Central memory CD4-positive, alpha-beta T cell (primary cell): ENCODE measurements at regions not wholly inside any gene's neighbourhood (a gene's known extent, or its start where the extent isn't known, plus 50 kb on each side); places are given as distances from the start of the nearest gene placed in this dataset.

Experiments used
- DNase-seq: peaks from one replicate; pipeline ENCODE4 v3.0.0; 2022

DNA sequence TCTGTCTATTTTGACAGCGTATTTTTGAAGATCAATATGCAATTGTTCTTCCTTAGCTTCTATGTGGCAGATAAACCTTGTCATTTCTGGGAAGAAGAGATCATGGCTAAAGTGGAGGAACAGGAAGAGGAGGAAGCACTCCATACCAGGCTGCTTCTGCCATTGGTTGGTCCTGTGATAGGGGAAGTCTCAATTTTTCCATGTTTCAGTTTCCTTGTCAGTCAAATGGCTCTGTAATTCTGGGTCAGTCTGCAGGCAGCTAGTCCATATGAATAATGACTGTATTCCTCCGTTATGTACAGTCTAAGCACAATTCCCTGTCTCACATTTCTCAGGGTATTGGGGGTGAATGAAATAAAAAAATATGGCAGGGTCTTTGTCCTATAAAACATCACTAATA lies 277.6 kb upstream of the CXCR4 start:
- no peak for DNase-seq

DNA sequence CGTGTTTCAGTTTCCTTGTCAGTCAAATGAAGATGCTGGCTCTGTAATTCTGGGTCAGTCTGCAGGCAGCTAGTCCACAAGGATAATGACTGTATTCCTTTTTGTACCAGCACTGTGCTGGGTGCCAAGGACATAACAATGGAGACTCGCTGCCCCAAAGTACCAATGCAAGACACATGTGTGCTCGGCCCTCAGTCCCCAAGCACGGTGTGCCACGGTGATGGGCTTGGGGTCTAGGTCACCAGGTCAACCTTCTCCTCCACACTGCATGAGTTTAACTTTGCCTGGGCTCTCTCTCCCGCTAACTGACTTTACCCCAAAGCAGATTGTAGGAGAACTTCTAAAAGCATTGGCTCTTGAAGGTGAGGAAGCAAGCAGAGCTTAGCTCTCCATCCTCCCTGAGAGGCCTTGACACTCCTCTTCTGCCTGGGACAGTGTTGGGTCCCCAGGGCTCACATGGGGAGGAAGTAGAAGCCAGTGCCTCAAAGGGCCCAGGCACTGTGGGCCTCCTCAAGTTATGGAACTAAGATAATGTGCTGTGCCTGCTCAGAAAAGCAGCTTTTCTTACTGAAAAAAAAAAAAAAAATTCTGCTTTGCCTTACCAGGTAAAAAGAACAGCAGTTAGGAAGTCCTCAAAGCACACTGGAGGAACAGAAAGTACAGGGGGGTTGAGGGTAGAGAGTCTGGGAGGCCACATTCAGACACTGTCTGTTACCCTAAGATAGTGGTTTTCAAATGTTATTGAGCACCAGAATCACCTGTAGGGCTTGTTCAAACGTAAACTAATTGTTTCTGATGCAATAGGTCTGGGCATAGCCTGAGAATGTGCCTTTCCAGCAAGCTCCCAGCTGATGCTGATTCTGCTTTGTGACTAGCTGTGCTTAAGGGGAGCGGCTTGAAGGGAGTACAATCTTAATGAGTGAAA lies 276.4 kb upstream of the CXCR4 start:
- no peak for DNase-seq

DNA sequence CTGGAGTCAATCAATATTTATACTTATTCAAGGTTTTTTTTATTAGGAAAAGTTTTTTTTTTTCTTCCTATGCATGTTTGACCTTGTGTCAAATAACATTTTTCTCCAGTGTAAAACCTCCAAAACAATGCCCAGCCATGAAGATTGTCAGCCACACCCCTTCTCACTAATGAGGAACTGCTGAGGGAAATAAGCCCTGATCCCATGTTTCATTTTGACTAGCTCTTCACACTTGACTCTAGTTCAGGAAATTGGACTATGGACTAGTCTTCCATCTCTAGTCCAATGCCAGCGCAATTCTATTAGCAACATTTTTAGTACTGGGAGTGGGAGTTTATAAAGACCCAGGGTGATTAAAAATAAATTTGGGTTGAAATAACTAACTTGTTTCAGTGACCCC lies 275.6 kb upstream of the CXCR4 start:
- no peak for DNase-seq

DNA sequence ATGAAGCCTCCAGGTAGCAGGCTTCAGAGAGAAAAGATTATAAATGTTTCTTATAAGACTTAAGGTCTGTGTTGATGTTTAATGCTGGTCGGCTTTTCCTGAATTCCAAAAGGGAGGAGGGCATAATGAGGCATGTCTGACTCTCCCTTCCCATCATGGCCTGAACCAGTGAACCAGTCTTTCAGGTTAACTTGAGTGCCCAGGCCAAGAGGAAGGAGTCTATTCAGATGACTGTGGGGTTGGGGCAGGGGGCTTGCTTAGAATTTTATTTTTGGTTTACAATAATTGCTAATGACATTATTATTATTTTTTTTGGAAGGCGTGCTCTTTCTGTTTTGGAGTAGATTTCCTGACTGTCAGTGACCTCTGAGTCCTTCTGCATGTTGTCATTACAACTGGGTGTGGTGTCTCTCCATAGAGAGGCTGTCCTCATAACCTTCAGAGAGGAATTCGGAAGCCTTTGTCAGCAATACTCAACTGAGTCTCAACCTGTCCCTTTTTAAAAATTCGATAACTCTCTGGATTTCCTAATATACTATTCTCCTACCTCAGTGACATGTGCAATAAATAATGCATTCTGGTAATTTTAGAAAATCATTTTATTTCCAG lies 275.1 kb upstream of the CXCR4 start:
- DNase-seq, result no peak

- DNase-seq, result no peak
Measured at GRCh38 chr2:136389809-136390208, 271.9 kb upstream of the CXCR4 start.

- no peak for DNase-seq
Measured at GRCh38 chr2:136386046-136386445, 268.1 kb upstream of the CXCR4 start.

- DNase-seq, result peak; percentile 65
Measured at GRCh38 chr2:136384531-136385303, 266.8 kb upstream of the CXCR4 start.

- no peak for DNase-seq
Measured at GRCh38 chr2:136383167-136383566, 265.2 kb upstream of the CXCR4 start.

- peak; percentile 90 for DNase-seq
Measured at GRCh38 chr2:136381722-136382633, 264.0 kb upstream of the CXCR4 start.

- no peak for DNase-seq
Measured at GRCh38 chr2:136381245-136381644, 263.3 kb upstream of the CXCR4 start.

GRCh38 chr2:136378712-136379595 lies 261.0 kb upstream of the CXCR4 start:
- peak; percentile 71 for DNase-seq

GRCh38 chr2:136377423-136378382 lies 259.8 kb upstream of the CXCR4 start:
- no peak for DNase-seq

- no peak for DNase-seq
Measured at GRCh38 chr2:136376798-136377211, 258.9 kb upstream of the CXCR4 start.

- DNase-seq, result no peak
Measured at GRCh38 chr2:136376211-136376610, 258.3 kb upstream of the CXCR4 start.

GRCh38 chr2:136375017-136375901 lies 257.3 kb upstream of the CXCR4 start:
- DNase-seq, result no peak

DNA sequence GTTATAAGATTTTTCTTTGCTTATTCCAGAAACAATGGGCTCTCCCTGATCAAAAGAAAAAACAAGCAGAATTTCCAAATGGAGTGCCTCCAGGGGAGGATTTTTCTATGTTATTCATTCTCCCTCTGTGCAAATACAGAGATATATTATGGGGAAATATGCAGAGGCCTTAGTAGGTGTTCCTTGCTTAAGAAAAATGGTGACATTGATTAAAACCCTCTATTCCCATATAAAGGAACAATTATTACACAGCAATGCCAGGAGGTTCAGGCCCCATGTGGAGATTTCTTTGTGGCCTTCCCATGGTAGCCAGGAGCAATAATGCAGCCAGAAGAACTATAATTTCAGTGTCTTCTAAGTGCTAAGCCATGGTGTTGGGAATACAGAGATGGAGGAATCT lies 255.9 kb upstream of the CXCR4 start:
- no peak for DNase-seq

GRCh38 chr2:136373029-136373428 lies 255.1 kb upstream of the CXCR4 start:
- no peak for DNase-seq

- DNase-seq, result no peak
Measured at GRCh38 chr2:136363900-136364299, 246.0 kb upstream of the CXCR4 start.

DNA sequence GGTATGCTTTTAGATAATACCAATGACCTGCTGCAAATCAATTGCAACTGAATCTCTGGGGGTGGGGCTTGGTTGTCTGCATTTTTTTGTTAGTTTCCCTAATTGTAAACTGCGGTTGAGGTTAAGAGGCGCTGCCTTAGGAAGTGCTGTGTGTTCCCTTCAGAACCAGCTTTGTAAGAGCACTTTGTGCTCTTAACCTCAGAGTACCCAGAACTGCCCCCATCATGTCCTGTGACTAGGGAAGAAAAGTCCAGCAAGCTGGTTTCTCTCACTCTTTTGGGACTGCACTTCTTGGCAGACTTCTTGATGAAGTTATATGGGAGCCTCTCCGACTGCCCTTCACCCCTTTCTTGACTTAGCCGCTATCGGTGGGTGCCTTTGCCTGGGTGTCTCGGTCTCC lies 245.5 kb upstream of the CXCR4 start:
- no peak for DNase-seq
